Subcutaneous abdominal adipose tissue (tissue), 5 donors: ENCODE measurements at regions not wholly inside any gene's neighbourhood (a gene's known extent, or its start where the extent isn't known, plus 50 kb on each side); places are given as distances from the start of the nearest gene placed in this dataset.

Experiments used
- H3K27ac ChIP-seq: one replicate; pipeline ENCODE4 v1.7.0; 2013; ENCODE audit warnings: low read depth, mild to moderate bottlenecking, inconsistent platforms, low read length, moderate library complexity
- H3K27me3 ChIP-seq, 5 donors: one replicate each; pipeline ENCODE4 v1.7.0; 2013; ENCODE audit warnings: low read length in 5 of 5, inconsistent platforms in 1 of 5; ENCODE audit not compliant: control insufficient read depth in 5 of 5, insufficient read depth in 4 of 5
- H3K36me3 ChIP-seq, 5 donors: one replicate each; pipeline ENCODE4 v1.7.0; 2013; ENCODE audit warnings: low read length in 5 of 5; ENCODE audit not compliant: control insufficient read depth in 5 of 5, insufficient read depth in 5 of 5
- H3K4me1 ChIP-seq, 5 donors: one replicate each; pipeline ENCODE4 v1.7.0; 2013; ENCODE audit warnings: low read length in 5 of 5, mild to moderate bottlenecking in 3 of 5, moderate library complexity in 1 of 5; ENCODE audit not compliant: control insufficient read depth in 5 of 5, insufficient read depth in 5 of 5
- H3K4me3 ChIP-seq, 5 donors: one replicate each; pipeline ENCODE4 v1.7.0; 2013; ENCODE audit warnings: low read length in 5 of 5, low read depth in 1 of 5
- H3K9ac ChIP-seq, 5 donors: one replicate each; pipeline ENCODE4 v1.7.0; 2013; ENCODE audit warnings: low read length in 5 of 5, mild to moderate bottlenecking in 4 of 5, moderate library complexity in 3 of 5
- H3K9me3 ChIP-seq, 5 donors: one replicate each; pipeline ENCODE4 v1.7.0; 2013; ENCODE audit warnings: low read length in 5 of 5; ENCODE audit not compliant: control insufficient read depth in 5 of 5
- donor health status: healthy.
- donor health status: healthy.
- donor health status: healthy.
- donor health status: healthy.
- donor health status: healthy.

GRCh38 chr9:25556540-25556939 lies 121.7 kb downstream of the TUSC1 start:
- Histone ChIP-seq H3K36me3 (no peaks in the 10 kb centered on the region), H3K4me3 (no peak overlapping the region), H3K27ac (no peak overlapping the region), H3K9me3 (no peaks in the 10 kb centered on the region), H3K9ac (no peak overlapping the region), H3K4me1 (no peaks in the 10 kb centered on the region), H3K27me3 (no peaks in the 10 kb centered on the region)

GRCh38 chr9:25548847-25549246 lies 129.4 kb downstream of the TUSC1 start:
- Histone ChIP-seq H3K4me3 (no peak overlapping the region), H3K36me3 (no peaks in the 10 kb centered on the region), H3K9me3 (no peaks in the 10 kb centered on the region), H3K9ac (no peak overlapping the region), H3K4me1 (peaks cover 0 to 8% (median 0%) of the 10 kb centered on the region in 5 donors), H3K27ac (no peak overlapping the region), H3K27me3 (no peaks in the 10 kb centered on the region)

- Histone ChIP-seq H3K27me3 (no peaks in the 10 kb centered on the region), H3K27ac (no peak overlapping the region), H3K36me3 (no peaks in the 10 kb centered on the region), H3K4me3 (no peak overlapping the region), H3K4me1 (peaks cover 0 to 8% (median 0%) of the 10 kb centered on the region in 5 donors), H3K9ac (no peak overlapping the region), H3K9me3 (no peaks in the 10 kb centered on the region)
Observed at GRCh38 chr9:25543806-25544205, 134.4 kb downstream of the TUSC1 start.

GRCh38 chr9:25542319-25542718 lies 135.9 kb downstream of the TUSC1 start:
- no peak overlapping the region for H3K4me3 ChIP-seq
- no peak overlapping the region for H3K27ac ChIP-seq
- H3K9me3 ChIP-seq, result no peaks in the 10 kb centered on the region
- H3K27me3 ChIP-seq, result no peaks in the 10 kb centered on the region
- H3K9ac ChIP-seq, result no peak overlapping the region
- H3K36me3 ChIP-seq, result no peaks in the 10 kb centered on the region
- H3K4me1 ChIP-seq, result peaks cover 0 to 8% (median 0%) of the 10 kb centered on the region in 5 donors

- Histone ChIP-seq H3K4me1 (no peaks in the 10 kb centered on the region), H3K4me3 (no peak overlapping the region), H3K27me3 (no peaks in the 10 kb centered on the region), H3K9ac (no peak overlapping the region), H3K27ac (no peak overlapping the region), H3K9me3 (no peaks in the 10 kb centered on the region), H3K36me3 (no peaks in the 10 kb centered on the region)
Observed at GRCh38 chr9:25537808-25538207, 140.4 kb downstream of the TUSC1 start.

GRCh38 chr9:25519286-25519685 lies 159.0 kb downstream of the TUSC1 start:
- no peaks in the 10 kb centered on the region for H3K4me1 ChIP-seq
- no peaks in the 10 kb centered on the region for H3K27me3 ChIP-seq
- H3K27ac ChIP-seq, result no peak overlapping the region
- no peak overlapping the region for H3K9ac ChIP-seq
- no peaks in the 10 kb centered on the region for H3K36me3 ChIP-seq
- no peak overlapping the region for H3K4me3 ChIP-seq
- H3K9me3 ChIP-seq, result no peaks in the 10 kb centered on the region

GRCh38 chr9:25517701-25518100 lies 160.5 kb downstream of the TUSC1 start:
- H3K4me1 ChIP-seq, result no peaks in the 10 kb centered on the region
- no peak overlapping the region for H3K4me3 ChIP-seq
- no peaks in the 10 kb centered on the region for H3K27me3 ChIP-seq
- no peak overlapping the region for H3K9ac ChIP-seq
- H3K9me3 ChIP-seq, result no peaks in the 10 kb centered on the region
- H3K27ac ChIP-seq, result no peak overlapping the region
- H3K36me3 ChIP-seq, result no peaks in the 10 kb centered on the region

GRCh38 chr9:25513509-25514033 lies 164.7 kb downstream of the TUSC1 start:
- H3K4me3 ChIP-seq, result no peak overlapping the region
- no peak overlapping the region for H3K9ac ChIP-seq
- no peaks in the 10 kb centered on the region for H3K4me1 ChIP-seq
- H3K9me3 ChIP-seq, result no peaks in the 10 kb centered on the region
- no peaks in the 10 kb centered on the region for H3K36me3 ChIP-seq
- no peaks in the 10 kb centered on the region for H3K27me3 ChIP-seq
- H3K27ac ChIP-seq, result no peak overlapping the region

GRCh38 chr9:25505644-25506043 lies 172.6 kb downstream of the TUSC1 start:
- Histone ChIP-seq H3K36me3 (no peaks in the 10 kb centered on the region), H3K27ac (no peak overlapping the region), H3K9ac (no peak overlapping the region), H3K27me3 (no peaks in the 10 kb centered on the region), H3K4me3 (peak overlapping the region in 1 of 5 donors; percentile 15), H3K4me1 (no peaks in the 10 kb centered on the region), H3K9me3 (peaks cover 4 to 32% (median 27%) of the 10 kb centered on the region in 5 donors)

- no peaks in the 10 kb centered on the region for H3K27me3 ChIP-seq
- H3K27ac ChIP-seq, result no peak overlapping the region
- H3K9ac ChIP-seq, result no peak overlapping the region
- no peaks in the 10 kb centered on the region for H3K36me3 ChIP-seq
- H3K4me1 ChIP-seq, result no peaks in the 10 kb centered on the region
- H3K4me3 ChIP-seq, result no peak overlapping the region
- H3K9me3 ChIP-seq, result peaks cover 0 to 3% (median 0%) of the 10 kb centered on the region in 5 donors
Observed at GRCh38 chr9:25481372-25481771, 196.9 kb downstream of the TUSC1 start.

- Histone ChIP-seq H3K27me3 (no peaks in the 10 kb centered on the region), H3K9me3 (peaks cover 0 to 3% (median 0%) of the 10 kb centered on the region in 5 donors), H3K9ac (no peak overlapping the region), H3K36me3 (no peaks in the 10 kb centered on the region), H3K27ac (no peak overlapping the region), H3K4me3 (no peak overlapping the region), H3K4me1 (no peaks in the 10 kb centered on the region)
Observed at GRCh38 chr9:25480696-25481095, 197.5 kb downstream of the TUSC1 start.
